ENCODE measurements at regions not wholly inside any gene's neighbourhood (a gene's known extent, or its start where the extent isn't known, plus 50 kb on each side); places are given as distances from the start of the nearest gene placed in this dataset.

DNA sequence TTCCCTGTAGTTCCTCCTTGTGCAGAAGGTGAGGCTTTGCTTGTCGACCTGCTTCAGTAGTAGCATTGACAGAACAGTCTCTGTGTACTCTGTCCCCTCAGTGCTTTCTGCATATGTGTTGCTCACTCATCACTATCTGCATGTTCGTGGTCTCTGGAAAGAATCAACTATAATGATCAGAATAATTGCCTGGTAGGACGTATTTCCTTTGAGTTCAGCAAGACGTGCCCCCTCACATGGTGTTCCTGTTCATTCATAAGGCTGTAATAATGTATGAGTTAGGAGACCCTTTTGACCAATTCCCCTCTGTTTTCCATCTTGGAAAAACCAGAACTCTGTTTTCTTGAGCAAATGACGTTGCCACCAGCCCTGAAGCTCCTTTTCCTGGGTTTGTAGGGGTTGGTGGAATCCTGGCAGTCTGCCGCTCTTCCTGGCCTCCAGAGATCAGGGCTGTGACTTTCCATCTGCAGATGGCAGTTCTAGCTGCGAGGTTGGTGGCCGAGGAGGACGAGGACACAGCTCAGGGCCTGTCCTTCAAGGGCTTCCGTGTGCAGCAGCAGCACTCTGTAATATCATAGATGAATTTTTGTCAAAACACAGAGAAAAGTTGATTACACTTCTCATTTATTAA, 61.9 kb downstream of the EXOSC2 start:
- DNase-seq (ENCODE audit: low spot score) (no peak), ATAC-seq (no peak)
- Mint-ChIP-seq H3K4me1 (ENCODE audit: low read depth in 2 of 2) (peaks cover 11 to 15% of the 10 kb centered on the region in 2 donors), H3K9me3 (no peaks in the 10 kb centered on the region), H3K27me3 (no peaks in the 10 kb centered on the region), H3K4me3 (no peak overlapping the region), H3K27ac (no peak overlapping the region), H3K36me3 (no peaks in the 10 kb centered on the region)

DNA sequence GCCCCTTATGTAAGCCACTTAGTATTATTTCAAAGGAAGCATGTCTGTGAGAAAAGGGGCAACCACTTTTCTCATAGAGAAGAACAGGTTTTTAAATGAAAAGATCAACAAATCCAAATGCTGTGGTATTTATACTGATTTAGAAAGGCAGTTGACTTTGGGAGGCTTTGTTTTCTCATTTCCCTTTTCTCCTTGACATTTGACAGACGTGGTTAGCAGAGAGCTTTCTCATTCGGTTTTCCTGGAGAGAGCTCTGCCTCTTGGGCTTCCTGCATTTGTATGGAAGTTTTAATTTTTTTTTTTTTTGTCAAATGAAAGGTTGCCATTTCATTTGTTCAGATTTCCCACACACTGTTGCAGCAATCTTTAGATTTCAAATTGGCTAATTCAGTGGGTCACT, 62.5 kb downstream of the EXOSC2 start:
- no peak for DNase-seq (ENCODE audit: low spot score)
- no peak overlapping the region for H3K4me3 Mint-ChIP-seq
- H3K4me1 Mint-ChIP-seq (ENCODE audit: low read depth in 2 of 2), result peaks cover 12 to 16% of the 10 kb centered on the region in 2 donors
- no peaks in the 10 kb centered on the region for H3K27me3 Mint-ChIP-seq
- H3K36me3 Mint-ChIP-seq, result no peaks in the 10 kb centered on the region
- no peak overlapping the region for H3K27ac Mint-ChIP-seq
- no peak for ATAC-seq
- H3K9me3 Mint-ChIP-seq, result no peaks in the 10 kb centered on the region

DNA sequence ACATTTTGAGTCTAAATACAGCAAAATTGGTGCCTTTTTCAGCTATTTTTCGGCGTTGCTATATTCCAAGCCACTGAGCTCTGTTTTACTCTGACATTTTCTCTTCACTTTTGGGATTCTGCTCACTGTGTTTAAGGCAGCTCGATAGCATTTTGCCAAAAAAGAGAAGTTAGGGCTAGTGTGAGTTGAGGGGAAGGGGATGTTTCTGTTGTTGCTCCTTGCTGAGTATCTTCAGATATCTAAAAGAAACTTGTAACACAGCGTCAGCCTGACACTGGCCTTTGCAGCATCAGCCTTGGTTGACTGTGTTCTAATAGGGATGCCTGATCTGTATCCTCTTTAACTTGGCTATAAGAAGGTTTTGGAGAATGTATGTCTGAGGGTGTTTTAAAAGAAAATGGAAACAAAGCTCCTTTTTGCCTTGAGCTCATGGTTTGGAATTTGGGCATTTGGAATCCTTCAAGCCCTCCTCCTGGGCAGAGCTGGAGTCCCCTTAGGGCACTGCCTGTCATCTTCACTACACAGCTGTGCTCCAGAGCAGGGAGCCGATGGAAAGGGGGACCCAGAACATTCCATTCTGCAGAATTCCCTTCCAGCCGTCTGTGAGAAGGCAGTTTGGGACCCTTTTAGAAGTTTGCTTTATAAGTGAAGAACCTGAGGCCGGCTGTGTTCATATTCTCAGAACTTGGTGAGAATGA, 63.0 kb downstream of the EXOSC2 start:
- H3K27ac Mint-ChIP-seq, result no peak overlapping the region
- ATAC-seq, result no peak
- no peaks in the 10 kb centered on the region for H3K9me3 Mint-ChIP-seq
- no peaks in the 10 kb centered on the region for H3K27me3 Mint-ChIP-seq
- H3K36me3 Mint-ChIP-seq, result no peaks in the 10 kb centered on the region
- H3K4me3 Mint-ChIP-seq, result no peak overlapping the region
- DNase-seq (ENCODE audit: low spot score), result no peak
- peaks cover 16 to 21% of the 10 kb centered on the region in 2 donors for H3K4me1 Mint-ChIP-seq (ENCODE audit: low read depth in 2 of 2)

DNA sequence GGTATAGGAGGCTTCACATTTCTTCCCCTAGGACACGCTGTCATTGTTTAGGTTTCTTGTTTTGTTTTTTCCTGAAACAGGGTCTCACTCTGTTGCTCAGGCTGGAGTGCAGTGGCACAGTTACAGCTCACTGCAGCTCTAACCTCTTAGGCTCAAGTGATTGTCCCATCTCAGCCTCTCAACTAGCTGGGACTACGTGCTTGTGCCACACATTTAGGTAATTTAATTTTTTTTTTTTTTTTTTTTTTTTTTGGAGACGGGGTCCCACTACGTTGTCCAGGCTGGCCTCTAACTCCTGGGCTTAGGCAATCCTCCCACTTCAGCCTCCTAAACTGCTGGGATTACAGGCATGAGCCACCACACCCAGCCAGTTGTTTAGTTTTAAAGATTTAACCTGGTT, 66.2 kb downstream of the EXOSC2 start:
- Mint-ChIP-seq H3K27me3 (no peaks in the 10 kb centered on the region), H3K9me3 (no peaks in the 10 kb centered on the region), H3K36me3 (no peaks in the 10 kb centered on the region), H3K4me3 (no peak overlapping the region), H3K4me1 (ENCODE audit: low read depth in 2 of 2) (peaks cover 28 to 29% of the 10 kb centered on the region in 2 donors), H3K27ac (no peak overlapping the region)
- DNase-seq (ENCODE audit: low spot score), result no peak
- no peak for ATAC-seq

GRCh38 chr9:130763331-130764171, 70.0 kb downstream of the EXOSC2 start:
- ATAC-seq, result no peak
- Mint-ChIP-seq H3K9me3 (no peaks in the 10 kb centered on the region), H3K36me3 (no peaks in the 10 kb centered on the region), H3K27me3 (no peaks in the 10 kb centered on the region), H3K4me1 (ENCODE audit: low read depth in 2 of 2) (peaks cover 43 to 49% of the 10 kb centered on the region in 2 donors), H3K4me3 (no peak overlapping the region), H3K27ac (no peak overlapping the region)
- DNase-seq (ENCODE audit: low spot score), result no peak

GRCh38 chr9:130765137-130766020, 69.7 kb upstream of the ABL1 start:
- Mint-ChIP-seq H3K27me3 (no peaks in the 10 kb centered on the region), H3K9me3 (no peaks in the 10 kb centered on the region), H3K36me3 (no peaks in the 10 kb centered on the region), H3K4me1 (ENCODE audit: low read depth in 2 of 2) (peaks cover 45 to 53% of the 10 kb centered on the region in 2 donors), H3K27ac (peak overlapping the region; percentile 26 to 52), H3K4me3 (peak overlapping the region; percentile 58)
- peak in 1 of 2 donors; percentile 60 for ATAC-seq
- no peak for DNase-seq (ENCODE audit: low spot score)

DNA sequence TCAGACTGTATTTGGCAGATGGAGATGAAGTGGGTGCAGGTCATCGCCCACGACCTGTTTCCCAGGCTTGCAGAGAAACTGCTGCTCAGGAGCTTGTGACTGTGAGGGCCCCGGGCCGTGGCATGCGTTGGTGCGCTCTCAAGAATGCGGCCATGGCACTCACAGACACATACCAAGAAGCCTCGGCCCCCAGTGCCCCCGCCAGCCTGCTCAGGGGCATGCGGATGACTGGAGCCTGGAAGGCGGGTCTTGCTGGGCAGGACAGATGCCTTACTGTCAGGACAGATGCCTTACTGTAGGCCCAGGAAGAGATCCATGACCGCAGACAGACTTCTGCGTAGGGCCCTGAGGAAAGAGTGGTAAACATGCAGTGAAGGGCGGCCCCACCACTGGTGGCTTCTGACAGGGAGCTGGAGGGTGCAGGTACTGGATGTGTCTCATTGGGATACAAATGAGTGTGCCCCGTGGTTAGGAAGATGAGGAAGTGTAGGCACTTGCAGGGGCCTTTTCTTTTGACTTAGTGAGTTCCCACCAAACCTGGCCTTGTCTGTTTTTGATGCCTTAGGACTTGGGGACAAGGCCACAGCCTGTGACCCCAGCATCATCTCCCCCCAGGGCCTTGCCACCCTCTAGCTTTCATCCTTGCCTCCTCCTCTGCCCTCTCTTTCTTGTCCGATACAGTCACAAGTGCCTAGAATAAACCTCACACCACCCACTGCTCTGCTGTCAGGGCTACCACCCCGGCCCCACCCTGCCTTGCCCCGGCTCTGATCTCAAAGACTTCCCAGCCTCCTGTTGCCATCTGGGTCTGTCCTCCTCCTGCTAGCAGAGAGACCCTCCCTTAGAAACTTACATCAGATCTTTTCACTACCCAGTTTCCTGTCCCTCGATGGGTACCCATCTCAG, 68.8 kb upstream of the ABL1 start:
- Mint-ChIP-seq H3K4me1 (ENCODE audit: low read depth in 2 of 2) (peaks cover 44 to 49% of the 10 kb centered on the region in 2 donors), H3K27me3 (no peaks in the 10 kb centered on the region), H3K4me3 (peak overlapping the region; percentile 58), H3K9me3 (no peaks in the 10 kb centered on the region), H3K36me3 (no peaks in the 10 kb centered on the region), H3K27ac (peak overlapping the region; percentile 2 to 15)
- ATAC-seq, result peak in 1 of 2 donors; percentile 18
- DNase-seq (ENCODE audit: low spot score), result no peak

- Mint-ChIP-seq H3K36me3 (no peaks in the 10 kb centered on the region), H3K4me1 (ENCODE audit: low read depth in 2 of 2) (peaks cover 41 to 47% of the 10 kb centered on the region in 2 donors), H3K27me3 (no peaks in the 10 kb centered on the region), H3K27ac (peak overlapping the region; percentile 2 to 15), H3K4me3 (no peak overlapping the region), H3K9me3 (no peaks in the 10 kb centered on the region)
- DNase-seq (ENCODE audit: low spot score) (no peak), ATAC-seq (no peak)
Observed at GRCh38 chr9:130766927-130767307, 68.1 kb upstream of the ABL1 start.

GRCh38 chr9:130768265-130768664, 66.8 kb upstream of the ABL1 start:
- peaks cover 38 to 51% of the 10 kb centered on the region in 2 donors for H3K4me1 Mint-ChIP-seq (ENCODE audit: low read depth in 2 of 2)
- DNase-seq (ENCODE audit: low spot score), result no peak
- H3K27ac Mint-ChIP-seq, result no peak overlapping the region
- H3K36me3 Mint-ChIP-seq, result no peaks in the 10 kb centered on the region
- H3K27me3 Mint-ChIP-seq, result no peaks in the 10 kb centered on the region
- H3K9me3 Mint-ChIP-seq, result no peaks in the 10 kb centered on the region
- H3K4me3 Mint-ChIP-seq, result no peak overlapping the region
- ATAC-seq, result no peak

- no peak overlapping the region for H3K27ac Mint-ChIP-seq
Observed at GRCh38 chr9:130768891-130769403, 66.1 kb upstream of the ABL1 start.

DNA sequence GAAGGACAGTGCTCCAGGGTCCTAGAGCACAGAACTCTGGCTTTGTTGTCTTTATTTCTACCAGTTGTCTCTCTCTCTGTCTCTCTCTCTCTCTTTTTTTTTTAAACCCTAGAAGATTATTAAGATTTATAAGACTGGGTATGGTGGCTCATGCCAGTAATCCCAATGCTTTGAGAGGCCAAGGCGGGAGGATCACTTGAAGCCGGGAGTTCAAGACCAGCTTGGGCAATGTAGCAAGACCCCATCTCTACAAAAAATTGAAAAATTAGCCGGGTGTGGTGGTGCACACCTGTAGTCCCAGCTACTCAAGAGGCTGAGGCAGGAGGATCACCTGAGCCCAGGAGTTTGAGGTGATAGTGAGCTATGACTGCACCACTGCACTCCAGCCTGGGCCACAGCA, 65.0 kb upstream of the ABL1 start:
- no peaks in the 10 kb centered on the region for H3K9me3 Mint-ChIP-seq
- peaks cover 4% of the 10 kb centered on the region for H3K36me3 Mint-ChIP-seq
- H3K27me3 Mint-ChIP-seq, result no peaks in the 10 kb centered on the region
- ATAC-seq (no peak), DNase-seq (ENCODE audit: low spot score) (no peak)
- H3K4me3 Mint-ChIP-seq, result no peak overlapping the region
- peaks cover 34 to 37% of the 10 kb centered on the region in 2 donors for H3K4me1 Mint-ChIP-seq (ENCODE audit: low read depth in 2 of 2)
- H3K27ac Mint-ChIP-seq, result no peak overlapping the region

More at GRCh38 chr9:130768891-130769403, 66.1 kb upstream of the ABL1 start:
- Mint-ChIP-seq H3K4me1 (ENCODE audit: low read depth in 2 of 2) (peaks cover 34 to 46% of the 10 kb centered on the region in 2 donors), H3K9me3 (no peaks in the 10 kb centered on the region), H3K4me3 (no peak overlapping the region), H3K36me3 (no peaks in the 10 kb centered on the region), H3K27me3 (no peaks in the 10 kb centered on the region)
- ATAC-seq, result no peak
- no peak for DNase-seq (ENCODE audit: low spot score)

GRCh38 chr9:130770679-130771442, 64.2 kb upstream of the ABL1 start:
- H3K27ac Mint-ChIP-seq, result no peak overlapping the region
- peaks cover 9% of the 10 kb centered on the region for H3K36me3 Mint-ChIP-seq
- H3K4me1 Mint-ChIP-seq (ENCODE audit: low read depth in 2 of 2), result peaks cover 31 to 36% of the 10 kb centered on the region in 2 donors
- ATAC-seq (peak in 1 of 2 donors; percentile 53), DNase-seq (ENCODE audit: low spot score) (no peak)
- H3K4me3 Mint-ChIP-seq, result no peak overlapping the region
- no peaks in the 10 kb centered on the region for H3K9me3 Mint-ChIP-seq
- H3K27me3 Mint-ChIP-seq, result no peaks in the 10 kb centered on the region
